Caco-2 (cell line): ENCODE measurements at regions not wholly inside any gene's neighbourhood (a gene's known extent, or its start where the extent isn't known, plus 50 kb on each side); places are given as distances from the start of the nearest gene placed in this dataset.
A peak's percentile ranks its signal among the peaks of the same experiment; 100 is the strongest.

Source experiments
- BruUV-seq: library from RNA; stranded (reverse); fragments of 400-500 nt; replicated peaks from 2 replicates; lab custom pipeline; 2021; lab: Mats Ljungman, UMichigan
- CTCF ChIA-PET: fragments of 300-600 bp; sonication (Branson Sonifier 250); formaldehyde crosslinking; loops from one replicate; lab custom pipeline; 2022; ENCODE audit warnings: antibody characterized with exemption; lab: Charles Lee
- POLR2A ChIA-PET: fragments of 300-600 bp; sonication (Branson Sonifier 250); formaldehyde crosslinking; loops from one replicate; lab custom pipeline; 2022; ENCODE audit warnings: antibody characterized with exemption; lab: Charles Lee
- DNase-seq, 2 experiments: peaks; one replicate each; pipeline versions ENCODE4 v3.0.0 to v3.0.0-alpha.2; 2020 to 2022
- H3K27me3 ChIP-seq: replicated peaks from 2 replicates; pipeline ENCODE4 v1.6.0; 2011; ENCODE audit warnings: low read length; ENCODE audit not compliant: control insufficient read depth, insufficient read depth
- H3K36me3 ChIP-seq: 2 replicates; pipeline ENCODE4 v1.5.1; 2011; ENCODE audit warnings: low read length; ENCODE audit not compliant: control insufficient read depth, insufficient read depth
- H3K4me1 ChIP-seq: fragments of 250-450 bp; sonication (Bioruptor Pico); 2 replicates; pipeline ENCODE4 v1.5.1; 2020; ENCODE audit warnings: mild to moderate bottlenecking
- H3K4me3 ChIP-seq: 2 replicates; pipeline ENCODE4 v1.5.1; 2011; ENCODE audit warnings: low read depth, mild to moderate bottlenecking, control low read depth, low read length
- H3K9me3 ChIP-seq: fragments of 250-450 bp; sonication (Bioruptor Pico); 2 replicates; pipeline ENCODE4 v1.5.1; 2020; ENCODE audit warnings: mild to moderate bottlenecking, moderate library complexity
- H3K27ac Mint-ChIP-seq: one replicate; pipeline ENCODE4 v1.8.0; 2022; ENCODE audit warnings: mixed read lengths; ENCODE audit not compliant: unreplicated experiment
- H3K27me3 Mint-ChIP-seq: one replicate; pipeline ENCODE4 v1.8.0; 2022; ENCODE audit warnings: mixed read lengths; ENCODE audit not compliant: insufficient read depth, unreplicated experiment
- H3K36me3 Mint-ChIP-seq: one replicate; pipeline ENCODE4 v1.8.0; 2022; ENCODE audit warnings: mild to moderate bottlenecking, mixed read lengths; ENCODE audit not compliant: insufficient read depth, unreplicated experiment
- H3K4me1 Mint-ChIP-seq: one replicate; pipeline ENCODE4 v1.8.0; 2022; ENCODE audit warnings: low read depth, mixed read lengths; ENCODE audit not compliant: unreplicated experiment
- H3K4me3 Mint-ChIP-seq: one replicate; pipeline ENCODE4 v1.8.0; 2022; ENCODE audit warnings: mild to moderate bottlenecking, moderate library complexity, mixed read lengths; ENCODE audit not compliant: unreplicated experiment
- H3K9me3 Mint-ChIP-seq: one replicate; pipeline ENCODE4 v1.8.0; 2022; ENCODE audit warnings: mixed read lengths; ENCODE audit not compliant: unreplicated experiment
- intact Hi-C: fragments of 100-400 bp; cut with micrococcal nuclease; formaldehyde crosslinking; loops from one replicate; pipeline ENCODE4 v1.10.0; 2022; ENCODE audit not compliant: unreplicated experiment
- TF ChIP-seq, protein P1 (sequence below), 2 experiments: fragments of 200-600 bp in 1 of 2; IDR thresholded peaks; 1 replicate in 1 of 2; 2 replicates in 1 of 2; pipeline versions ENCODE4 v1.5.1 to v1.8.0; 2011 to 2022; ENCODE audit warnings: antibody characterized with exemption in 1 of 2, control low read depth in 1 of 2, inconsistent platforms in 1 of 2, low read depth in 1 of 2, low read length in 1 of 2, mild to moderate bottlenecking in 1 of 2, moderate library complexity in 1 of 2; ENCODE audit not compliant: insufficient read depth in 1 of 2, severe bottlenecking in 1 of 2, unreplicated experiment in 1 of 2

DNA sequence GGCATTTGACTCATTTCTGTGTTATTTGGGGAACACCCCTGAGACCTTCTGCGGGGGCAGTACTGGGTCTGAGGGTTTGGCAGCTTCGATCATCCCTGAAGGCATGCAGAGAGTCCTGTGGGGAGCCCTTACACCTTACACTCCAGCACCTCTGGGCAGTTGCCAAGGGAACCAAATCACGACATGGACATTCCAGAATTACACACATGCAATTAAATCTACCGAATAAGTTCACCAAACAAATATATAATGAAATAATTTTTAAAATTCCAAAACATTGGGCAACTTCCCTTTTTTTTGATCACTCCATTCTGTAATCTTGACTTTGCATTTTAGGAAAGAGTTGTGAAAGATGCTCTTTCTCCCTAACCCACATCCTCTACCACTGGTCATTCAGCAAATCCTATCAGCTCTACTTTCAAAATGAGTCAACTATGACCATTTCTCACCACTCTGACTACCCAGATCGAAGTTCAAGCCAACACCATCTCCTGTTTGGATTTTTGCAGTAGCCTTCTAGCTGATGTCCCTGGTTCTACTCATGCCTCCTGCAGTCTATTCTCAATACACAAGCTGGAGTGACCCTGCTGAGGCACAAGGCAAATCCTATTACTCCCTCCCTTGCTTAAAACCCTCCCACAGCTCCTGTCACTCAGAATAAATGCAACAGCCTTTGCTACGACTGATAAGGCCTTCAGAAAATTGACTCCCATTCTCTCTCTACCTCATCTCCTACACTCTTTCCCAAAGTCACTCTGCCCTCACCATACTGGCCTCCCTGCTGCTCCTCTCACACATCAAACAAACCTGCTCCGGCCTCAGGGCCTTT is 533.3 kb downstream of the HACE1 start:
- Histone ChIP-seq H3K27me3 (no peaks in the 10 kb centered on the region), H3K36me3 (no peaks in the 10 kb centered on the region), H3K4me3 (no peak overlapping the region), H3K9me3 (no peaks in the 10 kb centered on the region), H3K4me1 (peaks cover 4% of the 10 kb centered on the region; the same call in 1 of the 2 replicates)
- POLR2A ChIA-PET: no interaction called here
- TF ChIP-seq, protein P1, sequence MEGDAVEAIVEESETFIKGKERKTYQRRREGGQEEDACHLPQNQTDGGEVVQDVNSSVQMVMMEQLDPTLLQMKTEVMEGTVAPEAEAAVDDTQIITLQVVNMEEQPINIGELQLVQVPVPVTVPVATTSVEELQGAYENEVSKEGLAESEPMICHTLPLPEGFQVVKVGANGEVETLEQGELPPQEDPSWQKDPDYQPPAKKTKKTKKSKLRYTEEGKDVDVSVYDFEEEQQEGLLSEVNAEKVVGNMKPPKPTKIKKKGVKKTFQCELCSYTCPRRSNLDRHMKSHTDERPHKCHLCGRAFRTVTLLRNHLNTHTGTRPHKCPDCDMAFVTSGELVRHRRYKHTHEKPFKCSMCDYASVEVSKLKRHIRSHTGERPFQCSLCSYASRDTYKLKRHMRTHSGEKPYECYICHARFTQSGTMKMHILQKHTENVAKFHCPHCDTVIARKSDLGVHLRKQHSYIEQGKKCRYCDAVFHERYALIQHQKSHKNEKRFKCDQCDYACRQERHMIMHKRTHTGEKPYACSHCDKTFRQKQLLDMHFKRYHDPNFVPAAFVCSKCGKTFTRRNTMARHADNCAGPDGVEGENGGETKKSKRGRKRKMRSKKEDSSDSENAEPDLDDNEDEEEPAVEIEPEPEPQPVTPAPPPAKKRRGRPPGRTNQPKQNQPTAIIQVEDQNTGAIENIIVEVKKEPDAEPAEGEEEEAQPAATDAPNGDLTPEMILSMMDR (IDR thresholded peaks at IDR 0.05; ENCODE audit: insufficient read depth in 1 of 2, low read depth in 1 of 2, low read length in 1 of 2, severe bottlenecking in 1 of 2, unreplicated experiment in 1 of 2): no peak
- Mint-ChIP-seq H3K9me3 (no peaks in the 10 kb centered on the region), H3K36me3 (peaks cover 4% of the 10 kb centered on the region), H3K27me3 (no peaks in the 10 kb centered on the region), H3K4me3 (no peak overlapping the region), H3K4me1 (peaks cover 14% of the 10 kb centered on the region), H3K27ac (peak overlapping the region; percentile 35)
- BruUV-seq: no TSS peak
- peak in 1 of 2 experiments; percentile 14 for DNase-seq
- intact Hi-C loops: loop anchor here (5.0 to 10.0 kb wide), 3 partner anchors 44 to 412 kb away; no protein-coding TSS in a partner anchor
- CTCF ChIA-PET: interaction anchor here (0.9 to 1.4 kb wide), 3 partner anchors 87 to 200 kb away, joined by 3 to 7 read pairs (median 4); no protein-coding TSS in a partner anchor

DNA sequence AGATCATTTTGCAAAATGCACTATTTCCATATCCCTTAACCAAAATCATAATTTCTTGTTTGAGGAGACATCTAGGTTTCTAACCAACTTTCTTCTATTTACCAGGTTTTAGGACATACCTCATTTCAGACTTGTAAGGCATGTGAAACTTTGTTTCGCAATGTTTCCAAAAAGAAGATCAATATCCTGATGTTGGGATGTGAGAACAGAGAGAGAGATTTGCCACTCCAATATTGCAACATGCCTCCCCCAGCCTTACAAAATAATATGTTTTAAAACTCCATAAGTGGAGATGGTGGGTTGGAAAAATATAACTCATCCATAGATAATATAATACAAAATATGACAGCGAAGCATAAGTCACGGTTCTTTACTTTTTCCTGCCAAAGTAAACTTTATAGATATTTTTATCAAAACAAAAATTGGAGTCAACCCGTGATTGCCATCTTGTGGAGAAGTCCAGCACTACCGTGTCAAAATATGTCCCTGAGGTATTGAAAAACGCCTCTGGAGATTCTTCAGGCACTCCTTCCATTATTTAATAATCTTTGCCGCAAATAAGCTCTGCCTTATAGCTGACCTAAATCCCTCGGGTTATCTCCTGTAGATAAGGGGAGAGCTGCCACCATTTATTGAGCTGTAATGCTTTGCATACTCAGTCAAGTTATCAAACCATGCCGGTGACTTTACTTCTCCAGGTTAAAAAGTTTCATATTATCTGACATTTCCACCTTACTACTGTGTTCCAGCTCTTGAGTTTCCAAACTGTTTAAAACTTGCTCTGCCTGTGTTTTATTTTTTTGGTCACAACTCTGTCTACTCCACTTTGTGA is 534.2 kb downstream of the HACE1 start:
- peak in 1 of 2 experiments; percentile 56 for DNase-seq
- Mint-ChIP-seq H3K27me3 (no peaks in the 10 kb centered on the region), H3K4me1 (peaks cover 14% of the 10 kb centered on the region), H3K9me3 (no peaks in the 10 kb centered on the region), H3K36me3 (peaks cover 4% of the 10 kb centered on the region), H3K4me3 (no peak overlapping the region), H3K27ac (peak overlapping the region; percentile 35)
- Histone ChIP-seq H3K9me3 (no peaks in the 10 kb centered on the region), H3K4me1 (peaks cover 4% of the 10 kb centered on the region; the same call in 1 of the 2 replicates), H3K4me3 (no peak overlapping the region), H3K36me3 (no peaks in the 10 kb centered on the region), H3K27me3 (no peaks in the 10 kb centered on the region)
- intact Hi-C loops: loop anchor here (1.0 to 10.0 kb wide), 7 partner anchors 43 to 411 kb away; no protein-coding TSS in a partner anchor
- BruUV-seq: no TSS peak
- ChIA-PET POLR2A (no interaction called here), CTCF (interaction anchor here (0.9 to 1.4 kb wide), 3 partner anchors 86 to 200 kb away, joined by 3 to 7 read pairs (median 4); no protein-coding TSS in a partner anchor)
- TF ChIP-seq, protein P1 (IDR thresholded peaks at IDR 0.05; ENCODE audit: insufficient read depth in 1 of 2, low read depth in 1 of 2, low read length in 1 of 2, severe bottlenecking in 1 of 2, unreplicated experiment in 1 of 2): peak; percentile 70 to 73

DNA sequence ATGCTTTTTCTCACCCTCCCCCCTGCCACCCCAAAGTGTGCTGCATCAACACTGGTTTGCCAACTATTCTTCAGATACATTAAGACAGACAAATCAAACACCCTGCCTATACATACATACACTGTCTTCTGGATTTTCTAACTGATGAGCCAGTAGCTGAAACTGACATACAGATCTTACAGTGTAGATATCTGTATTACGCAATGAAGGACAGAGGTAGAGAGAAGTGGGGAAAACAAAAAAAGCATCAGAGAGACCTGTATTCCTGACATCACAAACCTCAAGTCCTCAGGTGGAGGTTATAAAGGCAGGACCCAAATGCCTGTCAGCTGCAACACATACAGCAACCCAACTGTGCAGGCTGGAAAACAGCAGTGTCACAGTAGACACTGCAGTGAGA is 535.4 kb downstream of the HACE1 start:
- BruUV-seq: no TSS peak
- TF ChIP-seq, protein P1 (IDR thresholded peaks at IDR 0.05; ENCODE audit: insufficient read depth in 1 of 2, low read depth in 1 of 2, low read length in 1 of 2, severe bottlenecking in 1 of 2, unreplicated experiment in 1 of 2): no peak
- no peaks in the 10 kb centered on the region for H3K36me3 ChIP-seq
- ChIA-PET POLR2A (no interaction called here), CTCF (no interaction called here)
- H3K4me1 Mint-ChIP-seq: peaks cover 14% of the 10 kb centered on the region
- H3K27me3 Mint-ChIP-seq: no peaks in the 10 kb centered on the region
- peaks cover 4% of the 10 kb centered on the region; the same call in 1 of the 2 replicates for H3K4me1 ChIP-seq
- intact Hi-C loops: loop anchor here (10.0 kb wide), 1 partner anchor 410 kb away; no protein-coding TSS in a partner anchor
- no peak overlapping the region for H3K4me3 Mint-ChIP-seq
- no peaks in the 10 kb centered on the region for H3K9me3 ChIP-seq
- H3K27me3 ChIP-seq: no peaks in the 10 kb centered on the region
- H3K36me3 Mint-ChIP-seq: peaks cover 4% of the 10 kb centered on the region
- no peak for DNase-seq
- no peak overlapping the region for H3K4me3 ChIP-seq
- no peak overlapping the region for H3K27ac Mint-ChIP-seq
- H3K9me3 Mint-ChIP-seq: no peaks in the 10 kb centered on the region
